Duodenal mucosa (tissue), 2 donors: ENCODE measurements at regions not wholly inside any gene's neighbourhood (a gene's known extent, or its start where the extent isn't known, plus 50 kb on each side); places are given as distances from the start of the nearest gene placed in this dataset.
A peak's percentile ranks its signal among the peaks of the same experiment; 100 is the strongest.

Experiments
- H3K27ac ChIP-seq: one replicate; pipeline ENCODE4 v1.7.0; 2013; ENCODE audit warnings: low read depth, low read length
- H3K27me3 ChIP-seq, 2 donors: one replicate each; pipeline ENCODE4 v1.7.0; 2013; ENCODE audit warnings: low read length in 2 of 2, control low read depth in 1 of 2; ENCODE audit not compliant: insufficient read depth in 2 of 2, control insufficient read depth in 1 of 2
- H3K36me3 ChIP-seq, 2 donors: one replicate each; pipeline ENCODE4 v1.7.0; 2013; ENCODE audit warnings: low read length in 2 of 2, control low read depth in 1 of 2; ENCODE audit not compliant: insufficient read depth in 2 of 2, control insufficient read depth in 1 of 2
- H3K4me1 ChIP-seq, 2 donors: one replicate each; pipeline ENCODE4 v1.7.0; 2013; ENCODE audit warnings: low read length in 2 of 2, control low read depth in 1 of 2; ENCODE audit not compliant: insufficient read depth in 2 of 2, control insufficient read depth in 1 of 2
- H3K4me3 ChIP-seq, 2 donors: one replicate each; pipeline ENCODE4 v1.7.0; 2013; ENCODE audit warnings: low read length in 2 of 2, low read depth in 1 of 2
- H3K9ac ChIP-seq, 2 donors: one replicate each; pipeline ENCODE4 v1.7.0; 2013; ENCODE audit warnings: low read length in 2 of 2, low read depth in 1 of 2
- H3K9me3 ChIP-seq, 2 donors: one replicate each; pipeline ENCODE4 v1.7.0; 2013; ENCODE audit warnings: low read length in 2 of 2, control low read depth in 1 of 2; ENCODE audit not compliant: control insufficient read depth in 1 of 2

GRCh38 chr1:76759171-76759860 lies 108.0 kb upstream of the ST6GALNAC5 start:
- no peak overlapping the region for H3K4me3 ChIP-seq

GRCh38 chr1:76759950-76760349 lies 107.3 kb upstream of the ST6GALNAC5 start:
- H3K4me3 ChIP-seq, result no peak overlapping the region
- H3K36me3 ChIP-seq, result no peaks in the 10 kb centered on the region
- peaks cover 0 to 2% of the 10 kb centered on the region in 2 donors for H3K9me3 ChIP-seq
- H3K27ac ChIP-seq, result no peak overlapping the region
- no peak overlapping the region for H3K9ac ChIP-seq
- H3K4me1 ChIP-seq, result no peaks in the 10 kb centered on the region
- no peaks in the 10 kb centered on the region for H3K27me3 ChIP-seq

More at GRCh38 chr1:76759171-76759860, 108.0 kb upstream of the ST6GALNAC5 start:
- Histone ChIP-seq H3K27ac (no peak overlapping the region), H3K9ac (no peak overlapping the region), H3K27me3 (no peaks in the 10 kb centered on the region), H3K4me1 (no peaks in the 10 kb centered on the region), H3K9me3 (peaks cover 0 to 2% of the 10 kb centered on the region in 2 donors), H3K36me3 (no peaks in the 10 kb centered on the region)

- H3K36me3 ChIP-seq, result no peaks in the 10 kb centered on the region
- H3K9me3 ChIP-seq, result peaks cover 0 to 2% of the 10 kb centered on the region in 2 donors
- H3K4me1 ChIP-seq, result no peaks in the 10 kb centered on the region
- no peak overlapping the region for H3K4me3 ChIP-seq
- no peak overlapping the region for H3K27ac ChIP-seq
- H3K9ac ChIP-seq, result no peak overlapping the region
- no peaks in the 10 kb centered on the region for H3K27me3 ChIP-seq
Measured at GRCh38 chr1:76763738-76764137, 103.5 kb upstream of the ST6GALNAC5 start.

GRCh38 chr1:76764638-76765454 lies 102.4 kb upstream of the ST6GALNAC5 start:
- no peak overlapping the region for H3K9ac ChIP-seq
- H3K9me3 ChIP-seq, result peaks cover 0 to 2% of the 10 kb centered on the region in 2 donors
- H3K36me3 ChIP-seq, result no peaks in the 10 kb centered on the region
- H3K4me3 ChIP-seq, result peak overlapping the region in 1 of 2 donors; percentile 6
- no peak overlapping the region for H3K27ac ChIP-seq
- H3K27me3 ChIP-seq, result no peaks in the 10 kb centered on the region
- no peaks in the 10 kb centered on the region for H3K4me1 ChIP-seq

DNA sequence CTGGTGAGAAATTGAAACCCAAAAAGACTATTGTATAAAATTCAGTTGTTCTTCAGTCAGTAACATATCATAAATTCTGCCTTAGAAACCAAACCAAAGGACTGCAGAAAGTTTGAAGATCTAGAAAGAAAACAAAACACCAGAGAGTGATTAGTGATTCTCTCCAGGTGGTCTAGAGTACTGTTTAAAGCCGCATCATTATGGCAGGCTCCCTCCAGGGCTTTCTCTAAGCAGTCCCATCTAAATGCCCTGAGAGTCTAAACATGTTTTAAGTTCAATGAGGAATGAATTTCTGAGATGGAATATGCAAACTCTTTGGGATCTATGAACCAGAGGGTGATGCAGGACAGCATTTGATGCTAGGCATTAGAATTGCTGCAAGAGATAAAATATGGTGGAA lies 100.9 kb upstream of the ST6GALNAC5 start:
- no peak overlapping the region for H3K27ac ChIP-seq
- H3K27me3 ChIP-seq, result no peaks in the 10 kb centered on the region
- H3K4me1 ChIP-seq, result no peaks in the 10 kb centered on the region
- H3K9ac ChIP-seq, result no peak overlapping the region
- no peaks in the 10 kb centered on the region for H3K36me3 ChIP-seq
- H3K4me3 ChIP-seq, result no peak overlapping the region
- peaks cover 0 to 2% of the 10 kb centered on the region in 2 donors for H3K9me3 ChIP-seq

- no peak overlapping the region for H3K27ac ChIP-seq
- no peak overlapping the region for H3K4me3 ChIP-seq
- H3K9me3 ChIP-seq, result no peaks in the 10 kb centered on the region
- no peak overlapping the region for H3K9ac ChIP-seq
- no peaks in the 10 kb centered on the region for H3K4me1 ChIP-seq
- H3K36me3 ChIP-seq, result no peaks in the 10 kb centered on the region
- H3K27me3 ChIP-seq, result no peaks in the 10 kb centered on the region
Measured at GRCh38 chr1:76769911-76770310, 97.4 kb upstream of the ST6GALNAC5 start.

- no peak overlapping the region for H3K9ac ChIP-seq
- no peaks in the 10 kb centered on the region for H3K27me3 ChIP-seq
- H3K27ac ChIP-seq, result no peak overlapping the region
- H3K9me3 ChIP-seq, result no peaks in the 10 kb centered on the region
- no peak overlapping the region for H3K4me3 ChIP-seq
- H3K4me1 ChIP-seq, result no peaks in the 10 kb centered on the region
- H3K36me3 ChIP-seq, result no peaks in the 10 kb centered on the region
Measured at GRCh38 chr1:76770979-76771378, 96.3 kb upstream of the ST6GALNAC5 start.

- Histone ChIP-seq H3K9ac (no peak overlapping the region), H3K4me1 (no peaks in the 10 kb centered on the region), H3K9me3 (no peaks in the 10 kb centered on the region), H3K27ac (no peak overlapping the region), H3K27me3 (no peaks in the 10 kb centered on the region), H3K36me3 (no peaks in the 10 kb centered on the region), H3K4me3 (no peak overlapping the region)
Measured at GRCh38 chr1:76781447-76781846, 85.8 kb upstream of the ST6GALNAC5 start.

DNA sequence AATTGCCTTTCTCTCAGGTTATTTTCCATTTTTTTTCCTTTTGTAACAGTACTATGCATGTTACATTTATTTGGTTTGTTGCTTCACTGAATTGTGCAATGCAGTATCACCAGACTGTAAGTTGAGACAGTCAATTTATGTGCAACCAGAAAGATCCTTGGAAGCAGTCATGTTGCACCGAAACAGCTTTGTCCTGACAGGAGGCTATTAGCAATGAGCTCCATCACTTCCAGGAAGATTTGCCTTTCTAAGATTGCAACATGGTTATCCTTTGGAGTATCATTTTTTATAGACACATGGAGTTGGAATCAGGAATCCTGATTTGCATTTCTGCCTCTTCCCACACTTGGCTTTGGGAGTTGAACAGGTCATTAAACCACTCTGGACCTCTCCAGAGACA lies 84.5 kb upstream of the ST6GALNAC5 start:
- Histone ChIP-seq H3K4me1 (no peaks in the 10 kb centered on the region), H3K36me3 (no peaks in the 10 kb centered on the region), H3K9me3 (no peaks in the 10 kb centered on the region), H3K27me3 (no peaks in the 10 kb centered on the region), H3K9ac (no peak overlapping the region), H3K27ac (no peak overlapping the region), H3K4me3 (no peak overlapping the region)

GRCh38 chr1:76784502-76784901 lies 82.8 kb upstream of the ST6GALNAC5 start:
- H3K36me3 ChIP-seq, result no peaks in the 10 kb centered on the region
- no peak overlapping the region for H3K27ac ChIP-seq
- H3K4me1 ChIP-seq, result no peaks in the 10 kb centered on the region
- no peaks in the 10 kb centered on the region for H3K27me3 ChIP-seq
- no peak overlapping the region for H3K4me3 ChIP-seq
- no peaks in the 10 kb centered on the region for H3K9me3 ChIP-seq
- no peak overlapping the region for H3K9ac ChIP-seq
